HG03442 (cell line): ENCODE measurements at regions not wholly inside any gene's neighbourhood (a gene's known extent, or its start where the extent isn't known, plus 50 kb on each side); places are given as distances from the start of the nearest gene placed in this dataset.

Experiments used
- ATAC-seq: cut with Tn5 transposase; IDR thresholded peaks from one replicate; pipeline ENCODE4 v1.9.1; 2021; ENCODE audit warnings: mild to moderate bottlenecking, moderate library complexity; ENCODE audit not compliant: unreplicated experiment

GRCh38 chr1:71269179-71269578 is 188.3 kb upstream of the ZRANB2 start:
- no peak for ATAC-seq

GRCh38 chr1:71267220-71267619 is 186.4 kb upstream of the ZRANB2 start:
- no peak for ATAC-seq

DNA sequence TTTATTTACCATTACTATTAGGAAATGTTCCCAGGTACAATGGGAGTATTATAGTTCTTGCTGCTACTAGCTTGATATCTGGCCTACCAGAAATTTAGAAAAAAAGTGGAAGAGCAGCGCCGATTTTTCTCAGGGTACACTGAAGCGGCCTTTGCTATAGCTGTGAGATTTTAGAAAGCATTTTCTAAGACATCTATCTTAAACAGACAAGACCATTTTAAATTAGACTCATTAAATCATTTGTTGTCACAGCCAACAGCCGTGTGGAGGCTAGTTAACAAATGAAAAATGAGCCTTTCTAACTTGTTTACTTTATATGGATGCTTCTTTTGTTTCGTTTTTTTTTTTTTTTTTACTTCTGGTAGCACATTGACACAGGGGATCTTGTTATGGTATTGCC is 183.2 kb upstream of the ZRANB2 start:
- ATAC-seq, result no peak

DNA sequence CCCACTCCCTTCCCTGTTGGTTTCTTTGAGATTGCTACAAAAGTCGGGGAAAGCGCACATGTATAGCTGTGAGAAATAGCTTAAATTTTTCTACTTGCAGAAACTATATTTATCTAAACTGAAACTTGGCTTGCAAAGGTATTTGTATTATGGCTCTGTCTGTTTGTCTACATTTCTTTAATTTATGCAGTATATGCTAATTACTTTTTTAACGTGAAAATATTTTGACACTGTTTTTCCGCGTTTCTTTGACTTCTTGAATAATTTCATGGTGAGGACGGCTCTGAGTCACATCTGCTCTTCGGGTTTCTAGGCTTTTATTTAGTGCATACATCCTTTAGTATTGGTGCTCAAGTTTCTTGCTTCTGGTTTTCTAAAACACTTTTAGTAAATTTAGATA is 182.1 kb upstream of the ZRANB2 start:
- ATAC-seq, result no peak

- no peak for ATAC-seq
Measured at GRCh38 chr1:71252900-71253299, 172.1 kb upstream of the ZRANB2 start.

- no peak for ATAC-seq
Measured at GRCh38 chr1:71245246-71245645, 164.4 kb upstream of the ZRANB2 start.

- no peak for ATAC-seq
Measured at GRCh38 chr1:71242239-71242638, 161.4 kb upstream of the ZRANB2 start.

GRCh38 chr1:71240656-71241055 is 159.8 kb upstream of the ZRANB2 start:
- ATAC-seq, result no peak

DNA sequence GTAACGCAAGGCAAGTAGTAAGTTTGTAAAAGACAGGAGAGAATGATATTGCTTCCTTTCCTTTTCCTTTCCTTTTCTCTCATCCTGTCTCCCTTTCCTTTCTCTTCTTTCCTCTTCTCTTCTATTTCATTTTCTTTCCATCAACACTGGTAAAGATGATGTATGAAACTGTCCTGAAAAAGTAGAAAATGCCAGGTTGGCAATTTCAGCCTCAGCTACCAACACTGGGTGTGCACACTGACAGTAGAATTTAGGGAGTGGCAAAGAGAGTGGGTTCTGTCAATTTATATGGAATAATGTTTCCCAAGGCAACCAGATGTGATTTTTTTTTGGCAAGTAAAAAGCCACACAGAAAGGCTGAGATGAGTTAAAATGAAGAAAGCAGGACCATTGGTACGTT is 155.7 kb upstream of the ZRANB2 start:
- no peak for ATAC-seq

GRCh38 chr1:71233645-71234044 is 152.8 kb upstream of the ZRANB2 start:
- ATAC-seq, result no peak

- no peak for ATAC-seq
Measured at GRCh38 chr1:71232786-71233185, 152.0 kb upstream of the ZRANB2 start.

DNA sequence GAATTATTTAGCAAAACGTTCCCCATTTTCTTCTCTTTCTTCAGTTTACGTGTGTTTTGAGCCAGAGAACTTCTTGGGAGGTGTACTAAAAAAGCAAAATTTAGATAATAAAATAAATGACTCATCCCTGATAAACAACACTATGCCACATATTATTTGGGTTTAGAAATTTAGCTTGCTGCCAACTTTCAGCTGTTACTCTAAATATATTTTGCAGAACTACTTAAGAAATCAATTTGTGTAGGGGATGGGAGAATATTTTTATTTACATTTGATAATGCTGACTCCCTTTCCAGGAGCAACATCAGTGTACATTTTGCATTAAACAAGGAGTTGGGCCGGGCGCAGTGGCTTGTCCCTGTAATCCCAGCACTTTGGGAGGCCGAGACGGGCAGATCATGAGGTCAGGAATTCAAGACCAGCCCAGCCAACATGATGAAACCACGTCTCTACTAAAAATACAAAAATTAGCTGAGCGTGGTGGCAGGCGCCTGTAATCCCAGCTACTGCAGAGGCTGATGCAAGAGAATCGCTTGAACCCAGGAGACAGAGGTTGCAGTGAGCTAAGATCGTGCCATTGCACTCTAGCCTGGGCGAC is 151.4 kb upstream of the ZRANB2 start:
- no peak for ATAC-seq

DNA sequence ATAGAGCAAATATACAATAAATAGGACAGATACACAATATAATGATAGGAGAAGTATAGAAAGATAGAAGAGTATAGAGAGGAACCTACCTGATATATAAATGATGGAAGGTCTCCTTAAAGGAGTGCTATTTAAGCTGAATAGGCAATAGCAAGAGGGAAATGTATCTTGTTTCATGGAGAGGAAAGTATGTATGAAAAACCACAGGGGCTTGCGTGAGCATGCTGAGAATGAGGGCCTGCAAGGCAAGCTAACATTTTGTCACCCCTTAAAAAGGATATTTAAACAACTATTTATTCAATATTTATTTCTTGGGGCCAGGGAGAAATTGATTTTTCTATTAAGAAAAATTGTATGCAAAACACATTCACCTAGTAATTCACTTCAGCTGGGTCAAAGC is 150.9 kb upstream of the ZRANB2 start:
- no peak for ATAC-seq

- no peak for ATAC-seq
Measured at GRCh38 chr1:71228742-71229365, 148.0 kb upstream of the ZRANB2 start.

DNA sequence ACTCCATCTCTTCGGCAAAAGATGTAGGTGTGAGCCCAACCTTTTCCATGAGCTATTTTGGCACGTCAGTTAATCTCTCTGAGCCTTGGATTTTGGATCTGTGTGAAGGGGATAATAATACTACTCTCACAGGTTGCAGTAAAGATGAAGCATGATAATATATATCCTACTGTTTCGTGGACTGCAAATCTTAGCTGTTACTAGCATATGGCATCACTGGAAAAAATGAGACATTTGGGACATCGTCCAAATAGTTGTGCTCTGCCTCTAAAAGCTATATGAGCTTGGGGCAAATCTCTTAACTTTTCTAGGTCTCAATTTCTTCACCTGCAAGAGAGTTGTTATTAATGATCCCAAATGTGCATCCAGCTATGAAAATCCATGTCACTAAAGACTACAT is 147.4 kb upstream of the ZRANB2 start:
- ATAC-seq, result no peak

GRCh38 chr1:71224741-71225377 is 144.0 kb upstream of the ZRANB2 start:
- no peak for ATAC-seq

DNA sequence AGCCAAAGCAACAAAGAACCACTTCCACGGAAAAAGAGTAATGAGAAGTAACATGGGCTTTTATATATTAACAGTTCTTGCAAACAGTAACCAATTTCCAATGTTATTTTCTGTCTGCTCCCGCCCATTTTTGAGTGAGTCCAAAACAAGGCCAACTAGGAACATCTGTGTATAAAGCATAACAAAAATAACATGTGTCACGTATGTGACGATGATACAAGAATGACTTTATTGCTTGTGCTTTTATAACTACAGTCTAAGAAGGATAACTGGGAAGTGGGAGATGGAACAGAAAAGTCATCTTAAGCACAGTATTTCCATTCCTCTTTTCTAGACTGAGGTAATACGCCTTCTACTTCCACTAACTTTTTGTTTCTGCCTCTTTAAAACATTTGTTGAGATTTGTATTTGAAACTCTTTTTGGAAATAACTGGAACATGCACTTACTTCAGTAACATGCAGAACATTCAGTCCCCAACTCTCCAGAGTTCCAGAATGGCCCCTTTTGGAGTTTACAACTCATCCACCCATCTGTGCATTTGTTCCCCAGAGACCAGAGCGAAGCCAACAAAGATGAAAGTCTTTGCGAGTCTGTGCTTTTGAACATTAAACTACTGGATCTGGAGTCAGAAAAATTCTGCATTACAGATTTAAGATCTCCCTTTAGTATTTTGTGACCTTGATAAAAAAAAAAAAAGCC is 143.0 kb upstream of the ZRANB2 start:
- ATAC-seq, result no peak

DNA sequence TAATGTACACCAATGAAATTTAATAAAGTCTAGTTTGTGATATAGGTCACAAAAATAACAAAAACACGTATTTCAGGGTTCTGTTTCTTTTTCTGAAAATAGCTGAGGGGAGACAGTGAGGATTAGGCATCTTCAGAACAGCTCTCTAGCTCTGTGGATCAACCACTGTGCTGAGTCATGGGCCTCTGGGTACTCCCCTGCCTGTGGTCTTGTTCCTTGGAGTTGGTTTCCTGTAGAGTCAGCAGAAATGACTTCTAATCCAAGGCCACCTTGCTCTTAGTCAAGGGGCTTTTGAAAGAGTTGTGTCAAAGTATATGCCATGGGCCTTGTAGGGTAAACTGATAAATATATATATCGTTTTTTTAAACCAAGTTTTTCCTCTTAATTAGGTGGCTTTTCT is 141.8 kb upstream of the ZRANB2 start:
- no peak for ATAC-seq

DNA sequence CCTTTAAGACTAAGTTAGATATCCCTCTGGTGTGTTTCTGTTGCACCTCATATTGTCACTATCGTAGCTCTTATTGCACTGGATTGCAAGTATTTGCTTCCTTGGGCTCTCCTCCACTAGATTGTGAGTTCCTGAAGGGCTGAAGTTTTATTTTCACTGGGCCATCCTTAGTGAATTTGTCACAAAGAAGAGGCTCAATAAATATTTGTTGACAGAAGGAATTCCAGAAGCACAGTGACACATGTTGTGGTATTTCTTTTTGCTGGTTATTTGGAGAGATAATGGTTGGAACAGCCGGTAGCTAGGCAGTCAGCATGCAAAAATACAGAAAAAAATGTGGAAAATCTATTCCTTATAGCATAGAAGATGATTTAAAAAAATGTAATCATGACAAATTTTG is 129.9 kb upstream of the ZRANB2 start:
- no peak for ATAC-seq

GRCh38 chr1:71203241-71203640 is 122.4 kb upstream of the ZRANB2 start:
- ATAC-seq, result no peak

DNA sequence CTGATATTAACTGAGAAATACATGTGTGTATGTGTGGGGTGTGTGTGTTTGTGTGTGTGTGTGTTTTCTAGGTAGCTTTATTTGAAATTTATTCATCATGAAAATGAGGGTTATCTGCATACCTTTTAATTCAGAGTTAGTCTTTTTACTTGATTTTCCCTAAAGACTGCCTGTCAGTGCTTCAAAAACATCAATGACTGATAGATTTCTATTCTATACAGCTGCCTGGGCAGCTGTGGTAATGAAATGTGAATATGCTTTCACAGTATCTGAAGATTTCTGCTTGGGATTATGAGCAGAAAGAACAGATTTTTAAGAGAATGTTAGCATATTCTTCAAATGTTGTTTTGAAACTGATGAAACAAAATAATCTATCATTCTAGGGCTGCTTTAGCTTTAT is 119.7 kb upstream of the ZRANB2 start:
- no peak for ATAC-seq

DNA sequence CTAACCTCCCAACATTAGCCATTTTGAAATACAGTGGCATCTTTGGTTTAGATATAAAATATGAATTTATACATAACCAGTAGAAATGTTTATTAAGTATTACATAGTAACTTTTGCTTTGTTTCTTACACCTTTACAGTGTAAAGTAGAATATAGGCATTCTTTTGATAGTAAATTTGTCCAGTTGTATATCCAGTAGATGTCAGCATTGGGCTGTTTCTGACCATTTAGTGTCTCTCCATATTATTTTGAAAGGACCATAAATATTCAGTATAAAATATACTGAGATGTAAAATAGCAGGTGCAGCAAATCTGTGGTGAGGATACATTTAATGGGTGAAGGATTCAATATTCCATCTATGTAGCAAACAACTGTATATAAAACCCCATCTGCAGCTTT is 115.8 kb upstream of the ZRANB2 start:
- no peak for ATAC-seq
